ENCODE measurements at regions not wholly inside any gene's neighbourhood (a gene's known extent, or its start where the extent isn't known, plus 50 kb on each side); places are given as distances from the start of the nearest gene placed in this dataset.
A peak's percentile ranks its signal among the peaks of the same experiment; 100 is the strongest.

DNA sequence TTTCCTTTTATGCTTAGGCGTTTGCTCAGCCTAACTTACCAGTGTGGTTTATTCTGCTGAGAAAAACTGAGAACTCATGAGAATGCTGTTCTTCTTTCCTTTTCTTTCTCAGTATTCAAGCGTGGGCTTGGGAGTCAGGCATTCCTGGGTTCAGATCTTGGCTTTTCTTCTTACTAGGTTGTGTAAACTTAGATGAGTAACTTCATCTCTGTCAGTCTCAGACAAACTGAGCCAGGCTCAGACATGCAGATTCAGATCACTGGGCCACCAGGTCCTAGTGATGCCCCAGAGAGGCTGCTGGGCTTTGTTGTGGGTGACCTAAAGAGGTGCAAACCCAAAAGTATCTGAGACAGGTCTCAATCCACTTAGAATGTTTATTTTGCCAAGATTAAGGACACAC is 95.8 kb upstream of the MPHOSPH6 start:
- Histone ChIP-seq H3K79me2 (ENCODE audit: low read depth) (no peaks in the 10 kb centered on the region), H3K4me3 (no peak overlapping the region), H3K4me1 (no peaks in the 10 kb centered on the region), H3K36me3 (no peaks in the 10 kb centered on the region), H4K20me1 (ENCODE audit: low read depth) (no peaks in the 10 kb centered on the region), H3F3A (ENCODE audit: low read depth) (no peaks in the 10 kb centered on the region), H3K9ac (no peak overlapping the region), H2AFZ (replicated peaks) (no peak overlapping the region), H3K27me3 (peaks cover 7% of the 10 kb centered on the region), H3K9me3 (ENCODE audit: low read depth) (no peaks in the 10 kb centered on the region), H3K4me2 (no peak overlapping the region), H3K27ac (no peak overlapping the region)
- Mint-ChIP-seq H3K36me3 (no peaks in the 10 kb centered on the region), H3K9me3 (peaks cover 2% of the 10 kb centered on the region), H3K4me1 (peaks cover 5% of the 10 kb centered on the region), H3K27me3 (ENCODE audit: insufficient read depth, low read depth) (peaks cover 4% of the 10 kb centered on the region), H3K27ac (no peak overlapping the region), H3K4me3 (no peak overlapping the region)
- TF ChIP-seq EZH2 (IDR thresholded peaks at IDR 0.05) (no peak), EZH2phosphoT487 (IDR thresholded peaks at IDR 0.05) (no peak)
- TF ChIP-seq, protein P1, sequence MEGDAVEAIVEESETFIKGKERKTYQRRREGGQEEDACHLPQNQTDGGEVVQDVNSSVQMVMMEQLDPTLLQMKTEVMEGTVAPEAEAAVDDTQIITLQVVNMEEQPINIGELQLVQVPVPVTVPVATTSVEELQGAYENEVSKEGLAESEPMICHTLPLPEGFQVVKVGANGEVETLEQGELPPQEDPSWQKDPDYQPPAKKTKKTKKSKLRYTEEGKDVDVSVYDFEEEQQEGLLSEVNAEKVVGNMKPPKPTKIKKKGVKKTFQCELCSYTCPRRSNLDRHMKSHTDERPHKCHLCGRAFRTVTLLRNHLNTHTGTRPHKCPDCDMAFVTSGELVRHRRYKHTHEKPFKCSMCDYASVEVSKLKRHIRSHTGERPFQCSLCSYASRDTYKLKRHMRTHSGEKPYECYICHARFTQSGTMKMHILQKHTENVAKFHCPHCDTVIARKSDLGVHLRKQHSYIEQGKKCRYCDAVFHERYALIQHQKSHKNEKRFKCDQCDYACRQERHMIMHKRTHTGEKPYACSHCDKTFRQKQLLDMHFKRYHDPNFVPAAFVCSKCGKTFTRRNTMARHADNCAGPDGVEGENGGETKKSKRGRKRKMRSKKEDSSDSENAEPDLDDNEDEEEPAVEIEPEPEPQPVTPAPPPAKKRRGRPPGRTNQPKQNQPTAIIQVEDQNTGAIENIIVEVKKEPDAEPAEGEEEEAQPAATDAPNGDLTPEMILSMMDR (IDR thresholded peaks at IDR 0.05), result no peak
- no peak for DNase-seq (ENCODE audit: low spot score)

DNA sequence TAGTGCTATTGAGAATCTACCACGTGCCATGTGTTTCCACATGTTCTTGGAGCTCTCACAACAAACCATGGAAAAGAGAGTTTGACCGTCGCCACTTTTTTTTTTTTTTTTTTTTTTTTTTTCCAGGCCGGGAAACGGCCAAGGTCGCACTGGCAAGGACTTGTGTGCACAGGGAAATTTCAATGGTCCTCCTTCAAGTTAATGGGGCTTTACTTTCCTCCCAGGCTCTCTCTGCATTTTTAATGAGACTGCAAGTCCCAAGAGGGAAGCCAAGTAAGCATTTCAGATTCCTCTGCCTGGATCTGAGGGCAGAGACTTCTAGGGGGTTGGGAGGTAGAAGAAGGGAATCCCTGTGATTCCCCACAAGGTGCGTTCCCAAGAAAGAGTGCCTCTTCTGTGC is 94.7 kb upstream of the MPHOSPH6 start:
- Histone ChIP-seq H2AFZ (replicated peaks) (no peak overlapping the region), H3K4me1 (no peaks in the 10 kb centered on the region), H3K27ac (no peak overlapping the region), H3F3A (ENCODE audit: low read depth) (no peaks in the 10 kb centered on the region), H3K9me3 (ENCODE audit: low read depth) (no peaks in the 10 kb centered on the region), H3K4me3 (no peak overlapping the region), H3K27me3 (peaks cover 7% of the 10 kb centered on the region), H3K4me2 (no peak overlapping the region), H3K9ac (no peak overlapping the region), H3K36me3 (no peaks in the 10 kb centered on the region), H3K79me2 (ENCODE audit: low read depth) (no peaks in the 10 kb centered on the region), H4K20me1 (ENCODE audit: low read depth) (no peaks in the 10 kb centered on the region)
- H3K4me3 Mint-ChIP-seq, result no peak overlapping the region
- H3K27me3 Mint-ChIP-seq (ENCODE audit: insufficient read depth, low read depth), result peaks cover 4% of the 10 kb centered on the region
- TF ChIP-seq, protein P1 (IDR thresholded peaks at IDR 0.05), result no peak
- TF ChIP-seq EZH2phosphoT487 (IDR thresholded peaks at IDR 0.05), result no peak
- TF ChIP-seq EZH2 (IDR thresholded peaks at IDR 0.05), result no peak
- H3K4me1 Mint-ChIP-seq, result peaks cover 5% of the 10 kb centered on the region
- no peaks in the 10 kb centered on the region for H3K36me3 Mint-ChIP-seq
- H3K27ac Mint-ChIP-seq, result no peak overlapping the region
- H3K9me3 Mint-ChIP-seq, result peaks cover 2% of the 10 kb centered on the region
- no peak for DNase-seq (ENCODE audit: low spot score)

DNA sequence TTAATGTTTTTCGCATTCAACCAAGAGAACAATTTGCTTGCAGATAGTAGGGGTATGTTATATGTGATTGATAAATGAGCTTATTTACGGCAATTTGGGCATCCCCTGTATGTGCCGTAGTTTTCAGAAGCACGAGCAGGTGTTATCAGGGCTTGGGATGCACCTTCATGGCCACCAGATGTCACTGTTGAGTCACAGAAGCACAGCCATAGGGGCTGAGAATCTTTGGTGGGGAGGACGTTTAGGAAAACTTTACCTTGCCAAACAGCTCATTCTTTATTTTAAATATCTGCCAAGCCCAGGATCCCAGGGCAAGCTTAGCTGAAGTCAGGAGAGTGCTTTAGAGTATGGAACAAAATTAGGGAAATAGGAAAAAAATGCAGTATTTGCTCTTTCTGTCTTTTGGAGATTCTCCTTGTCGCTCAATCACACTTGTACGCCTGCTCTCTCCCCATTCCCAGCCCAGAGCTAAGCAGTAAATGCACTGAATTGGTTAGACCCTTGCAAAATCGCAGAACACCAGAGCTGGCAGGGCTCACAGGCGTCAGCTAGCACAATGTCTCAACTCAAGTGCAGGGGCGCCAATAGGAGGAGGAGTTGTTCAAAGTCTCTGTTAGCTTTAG is 93.6 kb upstream of the MPHOSPH6 start:
- Histone ChIP-seq H3K9ac (no peak overlapping the region), H3K36me3 (no peaks in the 10 kb centered on the region), H3F3A (ENCODE audit: low read depth) (no peaks in the 10 kb centered on the region), H3K79me2 (ENCODE audit: low read depth) (no peaks in the 10 kb centered on the region), H3K27me3 (peaks cover 7% of the 10 kb centered on the region), H3K4me2 (no peak overlapping the region), H3K4me1 (no peaks in the 10 kb centered on the region), H3K27ac (no peak overlapping the region), H3K9me3 (ENCODE audit: low read depth) (no peaks in the 10 kb centered on the region), H4K20me1 (ENCODE audit: low read depth) (no peaks in the 10 kb centered on the region), H2AFZ (replicated peaks) (peak overlapping the region; percentile 45), H3K4me3 (no peak overlapping the region)
- peak; percentile 80 for DNase-seq (ENCODE audit: low spot score)
- TF ChIP-seq EZH2 (IDR thresholded peaks at IDR 0.05) (no peak), EZH2phosphoT487 (IDR thresholded peaks at IDR 0.05) (no peak)
- TF ChIP-seq, protein P1 (IDR thresholded peaks at IDR 0.05), result peak; percentile 96
- Mint-ChIP-seq H3K27me3 (ENCODE audit: insufficient read depth, low read depth) (peaks cover 4% of the 10 kb centered on the region), H3K4me1 (peaks cover 10% of the 10 kb centered on the region), H3K4me3 (no peak overlapping the region), H3K36me3 (no peaks in the 10 kb centered on the region), H3K9me3 (peaks cover 2% of the 10 kb centered on the region), H3K27ac (no peak overlapping the region)

All from neural progenitor cell (in vitro differentiated cells).